ENCODE measurements at regions not wholly inside any gene's neighbourhood (a gene's known extent, or its start where the extent isn't known, plus 50 kb on each side); places are given as distances from the start of the nearest gene placed in this dataset.

DNA sequence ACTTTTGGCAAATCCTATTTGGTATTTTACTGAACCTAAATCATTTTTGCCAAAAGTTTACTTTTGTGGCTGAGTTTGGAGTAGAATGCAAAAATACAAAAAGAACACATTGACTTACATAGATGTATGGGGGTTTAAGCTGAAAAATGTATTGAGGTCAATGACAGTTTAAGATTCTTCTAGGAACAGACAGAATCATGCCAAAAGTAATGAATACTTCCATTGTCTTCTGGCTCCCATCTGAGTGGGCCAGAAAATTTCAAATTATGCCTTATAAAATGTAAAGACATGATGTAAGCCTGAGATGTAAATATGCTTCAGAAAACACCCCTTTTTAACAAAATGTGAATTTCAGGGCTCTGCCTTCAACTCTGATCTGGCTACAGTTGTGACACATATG lies 375.1 kb upstream of the DPH6 start:
- Histone ChIP-seq H3K4me3 (ENCODE audit: low read depth, low read length) (no peak overlapping the region), H3K27me3 (replicated peaks) (no peaks in the 10 kb centered on the region), H3K36me3 (replicated peaks) (no peaks in the 10 kb centered on the region), H3K27ac (no peak overlapping the region)
- TF ChIP-seq, protein P1, sequence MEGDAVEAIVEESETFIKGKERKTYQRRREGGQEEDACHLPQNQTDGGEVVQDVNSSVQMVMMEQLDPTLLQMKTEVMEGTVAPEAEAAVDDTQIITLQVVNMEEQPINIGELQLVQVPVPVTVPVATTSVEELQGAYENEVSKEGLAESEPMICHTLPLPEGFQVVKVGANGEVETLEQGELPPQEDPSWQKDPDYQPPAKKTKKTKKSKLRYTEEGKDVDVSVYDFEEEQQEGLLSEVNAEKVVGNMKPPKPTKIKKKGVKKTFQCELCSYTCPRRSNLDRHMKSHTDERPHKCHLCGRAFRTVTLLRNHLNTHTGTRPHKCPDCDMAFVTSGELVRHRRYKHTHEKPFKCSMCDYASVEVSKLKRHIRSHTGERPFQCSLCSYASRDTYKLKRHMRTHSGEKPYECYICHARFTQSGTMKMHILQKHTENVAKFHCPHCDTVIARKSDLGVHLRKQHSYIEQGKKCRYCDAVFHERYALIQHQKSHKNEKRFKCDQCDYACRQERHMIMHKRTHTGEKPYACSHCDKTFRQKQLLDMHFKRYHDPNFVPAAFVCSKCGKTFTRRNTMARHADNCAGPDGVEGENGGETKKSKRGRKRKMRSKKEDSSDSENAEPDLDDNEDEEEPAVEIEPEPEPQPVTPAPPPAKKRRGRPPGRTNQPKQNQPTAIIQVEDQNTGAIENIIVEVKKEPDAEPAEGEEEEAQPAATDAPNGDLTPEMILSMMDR (IDR thresholded peaks at IDR 0.05; ENCODE audit: low read depth, low read length, missing control alignments): no peak
- in situ Hi-C loops (cut with HindIII; ENCODE audit: low pct_ligation_motif_present, low sequenced_read_pairs): no loop called here
- DNase-seq: no peak

GRCh38 chr15:35925275-35926006 lies 379.5 kb upstream of the DPH6 start:
- Histone ChIP-seq H3K27ac (no peak overlapping the region), H3K36me3 (replicated peaks) (no peaks in the 10 kb centered on the region), H3K4me3 (ENCODE audit: low read depth, low read length) (no peak overlapping the region), H3K27me3 (replicated peaks) (no peaks in the 10 kb centered on the region)
- peak; percentile 10 for DNase-seq
- TF ChIP-seq, protein P1 (IDR thresholded peaks at IDR 0.05; ENCODE audit: low read depth, low read length, missing control alignments): no peak
- in situ Hi-C loops (cut with HindIII; ENCODE audit: low pct_ligation_motif_present, low sequenced_read_pairs): no loop called here

GRCh38 chr15:35926007-35926380 lies 380.0 kb upstream of the DPH6 start:
- TF ChIP-seq, protein P1 (IDR thresholded peaks at IDR 0.05; ENCODE audit: low read depth, low read length, missing control alignments): no peak
- H3K27ac ChIP-seq: no peak overlapping the region
- no peak overlapping the region for H3K4me3 ChIP-seq (ENCODE audit: low read depth, low read length)
- in situ Hi-C loops (cut with HindIII; ENCODE audit: low pct_ligation_motif_present, low sequenced_read_pairs): no loop called here
- peak; percentile 22 for DNase-seq
- no peaks in the 10 kb centered on the region for H3K36me3 ChIP-seq (replicated peaks)
- H3K27me3 ChIP-seq (replicated peaks): no peaks in the 10 kb centered on the region

DNA sequence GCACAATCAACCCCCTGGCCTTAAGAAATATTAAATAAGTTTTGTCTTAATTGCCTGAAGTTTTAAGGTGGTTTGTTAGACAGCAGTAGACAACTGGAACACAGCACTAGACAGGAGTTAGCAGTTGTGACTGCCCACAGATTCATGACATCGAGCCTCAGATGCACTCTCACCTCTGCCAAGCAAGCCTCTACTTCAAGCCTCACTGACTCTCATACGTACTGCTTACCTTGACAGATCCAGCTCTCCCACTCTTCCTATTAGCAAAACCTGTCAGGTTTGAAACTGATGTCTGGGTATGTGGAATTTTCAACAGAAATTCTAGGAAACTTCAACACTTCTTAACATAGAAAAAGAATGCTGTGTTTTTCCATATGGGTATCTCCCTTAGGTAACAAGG lies 382.9 kb upstream of the DPH6 start:
- no peak overlapping the region for H3K4me3 ChIP-seq (ENCODE audit: low read depth, low read length)
- no peak for DNase-seq
- TF ChIP-seq, protein P1 (IDR thresholded peaks at IDR 0.05; ENCODE audit: low read depth, low read length, missing control alignments): no peak
- H3K27me3 ChIP-seq (replicated peaks): no peaks in the 10 kb centered on the region
- in situ Hi-C loops (cut with HindIII; ENCODE audit: low pct_ligation_motif_present, low sequenced_read_pairs): no loop called here
- H3K36me3 ChIP-seq (replicated peaks): no peaks in the 10 kb centered on the region
- H3K27ac ChIP-seq: no peak overlapping the region

DNA sequence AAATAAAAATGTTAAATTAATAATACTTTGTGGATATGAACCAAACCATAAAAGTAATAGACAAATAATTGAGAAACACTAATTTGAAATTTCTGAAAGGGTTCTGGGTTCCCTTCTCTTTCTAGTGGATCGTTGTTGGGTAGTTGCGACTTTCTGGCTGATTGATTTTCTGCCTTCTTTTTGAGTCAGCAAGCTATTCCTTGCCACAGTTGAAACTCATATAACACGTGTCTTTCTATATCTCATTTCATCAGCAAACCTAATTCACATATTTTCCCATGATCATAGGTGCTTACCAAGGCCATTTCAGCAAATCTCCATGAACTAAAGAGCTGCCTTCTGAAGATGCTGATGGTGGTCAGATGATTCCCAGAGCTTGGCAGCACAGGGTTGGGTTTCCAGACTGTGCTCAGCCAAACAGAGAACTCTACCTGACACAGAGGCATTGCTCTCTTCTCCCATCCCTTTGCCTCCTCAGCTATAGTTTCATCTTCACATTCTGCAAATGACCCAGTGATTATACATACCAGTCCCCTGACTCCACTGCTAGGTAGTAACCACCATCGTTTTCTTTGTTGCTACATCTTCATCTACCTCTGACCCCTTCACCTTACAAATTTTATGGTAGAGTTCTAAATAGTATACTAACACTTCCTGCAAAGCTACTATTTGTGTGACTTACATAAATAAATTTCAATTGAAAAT lies 383.9 kb upstream of the DPH6 start:
- Histone ChIP-seq H3K27ac (no peak overlapping the region), H3K27me3 (replicated peaks) (no peaks in the 10 kb centered on the region), H3K4me3 (ENCODE audit: low read depth, low read length) (no peak overlapping the region), H3K36me3 (replicated peaks) (no peaks in the 10 kb centered on the region)
- DNase-seq: no peak
- in situ Hi-C loops (cut with HindIII; ENCODE audit: low pct_ligation_motif_present, low sequenced_read_pairs): no loop called here
- TF ChIP-seq, protein P1 (IDR thresholded peaks at IDR 0.05; ENCODE audit: low read depth, low read length, missing control alignments): no peak

All from brain microvascular endothelial cell (primary cell).